ENCODE measurements at regions not wholly inside any gene's neighbourhood (a gene's known extent, or its start where the extent isn't known, plus 50 kb on each side); places are given as distances from the start of the nearest gene placed in this dataset.

DNA sequence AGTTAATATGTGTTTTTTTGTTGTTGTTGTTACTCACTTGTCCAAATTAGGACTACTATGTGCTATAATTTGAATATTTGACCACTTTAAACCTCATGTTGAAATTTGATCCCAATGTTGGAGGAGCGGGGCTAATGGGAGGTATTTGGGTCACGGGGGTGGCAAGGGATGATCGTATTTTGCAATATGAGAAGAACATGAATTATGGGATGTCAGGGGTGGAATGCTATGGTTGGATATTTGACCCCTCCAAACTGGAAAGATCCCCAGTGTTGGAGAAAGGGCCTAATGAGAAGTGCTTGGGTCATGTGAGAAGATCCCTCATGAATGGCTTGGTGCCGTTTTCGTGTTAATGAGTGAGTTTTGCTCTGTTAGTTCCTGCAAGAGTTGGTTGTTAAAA, 119.8 kb downstream of the NUDT12 start:
- no peaks in the 10 kb centered on the region for H3K36me3 ChIP-seq (ENCODE audit: control insufficient read depth, insufficient read depth, low read length)
- H3K4me3 ChIP-seq (ENCODE audit: low read depth, low read length), result no peak overlapping the region
- no peak overlapping the region for H3K9ac ChIP-seq (ENCODE audit: low read depth, low read length)
- no peaks in the 10 kb centered on the region for H3K9me3 ChIP-seq (ENCODE audit: control insufficient read depth, insufficient read depth, low read length)
- H3K4me1 ChIP-seq (ENCODE audit: control insufficient read depth, insufficient read depth, low read length), result no peaks in the 10 kb centered on the region
- H3K27me3 ChIP-seq (ENCODE audit: control insufficient read depth, insufficient read depth, low read length), result no peaks in the 10 kb centered on the region

DNA sequence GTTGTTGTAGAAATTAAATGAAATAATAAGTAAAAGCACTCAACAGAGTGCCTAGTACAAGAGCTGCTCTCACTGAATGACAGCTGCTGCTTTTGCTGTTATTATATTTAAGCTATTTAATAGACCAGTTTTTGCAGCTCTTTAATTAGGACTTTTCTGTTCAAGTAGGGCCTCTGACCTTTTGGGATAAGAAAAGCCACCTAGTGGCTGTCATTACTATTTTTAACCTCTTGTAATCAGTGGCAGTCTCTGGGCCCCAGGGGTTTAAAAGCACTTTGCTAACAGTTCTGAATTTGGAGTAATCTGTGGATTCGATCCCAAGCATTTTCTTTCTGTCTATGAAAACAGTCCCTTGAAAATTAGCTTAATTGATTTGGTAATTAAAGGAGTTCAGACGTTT, 121.1 kb downstream of the NUDT12 start:
- H3K4me3 ChIP-seq (ENCODE audit: low read depth, low read length), result no peak overlapping the region

DNA sequence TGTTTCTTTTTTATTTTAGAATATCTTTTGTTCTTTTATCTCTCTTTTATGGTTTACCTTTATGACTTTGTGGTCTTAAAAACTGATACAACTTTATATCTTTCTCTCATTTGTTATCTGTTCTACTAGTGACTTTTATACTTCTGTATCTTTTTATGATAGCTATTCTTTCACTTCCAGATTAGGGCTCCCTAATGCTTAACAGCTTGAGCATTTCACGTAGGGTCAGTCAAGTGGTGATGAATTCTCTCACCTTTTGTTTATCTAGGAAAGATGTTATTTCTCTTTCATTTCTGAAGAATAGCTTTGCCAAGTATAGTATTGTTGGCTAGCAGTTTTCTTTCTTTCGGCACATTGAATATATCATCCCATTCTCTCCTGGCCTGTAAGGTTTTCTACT, 123.6 kb downstream of the NUDT12 start:
- H3K4me3 ChIP-seq (ENCODE audit: low read depth, low read length), result no peak overlapping the region
- no peaks in the 10 kb centered on the region for H3K36me3 ChIP-seq (ENCODE audit: control insufficient read depth, insufficient read depth, low read length)
- no peak overlapping the region for H3K9ac ChIP-seq (ENCODE audit: low read depth, low read length)
- no peaks in the 10 kb centered on the region for H3K9me3 ChIP-seq (ENCODE audit: control insufficient read depth, insufficient read depth, low read length)
- no peaks in the 10 kb centered on the region for H3K4me1 ChIP-seq (ENCODE audit: control insufficient read depth, insufficient read depth, low read length)
- H3K27me3 ChIP-seq (ENCODE audit: control insufficient read depth, insufficient read depth, low read length), result no peaks in the 10 kb centered on the region

More for the DNA sequence above, 121.1 kb downstream of the NUDT12 start:
- H3K9me3 ChIP-seq (ENCODE audit: control insufficient read depth, insufficient read depth, low read length), result no peaks in the 10 kb centered on the region
- no peaks in the 10 kb centered on the region for H3K36me3 ChIP-seq (ENCODE audit: control insufficient read depth, insufficient read depth, low read length)
- no peak overlapping the region for H3K9ac ChIP-seq (ENCODE audit: low read depth, low read length)
- H3K27me3 ChIP-seq (ENCODE audit: control insufficient read depth, insufficient read depth, low read length), result no peaks in the 10 kb centered on the region
- H3K4me1 ChIP-seq (ENCODE audit: control insufficient read depth, insufficient read depth, low read length), result no peaks in the 10 kb centered on the region

DNA sequence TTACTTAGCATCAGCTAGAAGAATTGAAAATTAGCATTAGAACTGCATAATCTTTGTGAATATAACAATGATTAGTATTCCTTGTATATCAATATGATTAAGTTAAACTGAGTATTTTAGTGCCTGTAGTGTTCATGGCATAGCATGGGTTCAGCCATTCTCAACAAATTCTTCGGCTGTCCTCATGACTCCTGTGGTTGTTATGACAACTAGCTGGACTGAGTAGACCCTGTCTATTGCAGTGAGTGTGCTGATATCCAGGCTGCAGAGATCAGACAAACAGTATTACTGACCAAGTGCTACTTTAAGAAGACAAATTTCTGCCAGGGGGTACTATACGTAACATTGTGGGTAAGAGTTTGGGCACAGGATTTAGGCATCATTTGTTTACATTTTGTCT, 125.9 kb downstream of the NUDT12 start:
- Histone ChIP-seq H3K4me3 (ENCODE audit: low read depth, low read length) (no peak overlapping the region), H3K36me3 (ENCODE audit: control insufficient read depth, insufficient read depth, low read length) (no peaks in the 10 kb centered on the region), H3K9me3 (ENCODE audit: control insufficient read depth, insufficient read depth, low read length) (no peaks in the 10 kb centered on the region), H3K4me1 (ENCODE audit: control insufficient read depth, insufficient read depth, low read length) (no peaks in the 10 kb centered on the region), H3K27me3 (ENCODE audit: control insufficient read depth, insufficient read depth, low read length) (no peaks in the 10 kb centered on the region), H3K9ac (ENCODE audit: low read depth, low read length) (no peak overlapping the region)

DNA sequence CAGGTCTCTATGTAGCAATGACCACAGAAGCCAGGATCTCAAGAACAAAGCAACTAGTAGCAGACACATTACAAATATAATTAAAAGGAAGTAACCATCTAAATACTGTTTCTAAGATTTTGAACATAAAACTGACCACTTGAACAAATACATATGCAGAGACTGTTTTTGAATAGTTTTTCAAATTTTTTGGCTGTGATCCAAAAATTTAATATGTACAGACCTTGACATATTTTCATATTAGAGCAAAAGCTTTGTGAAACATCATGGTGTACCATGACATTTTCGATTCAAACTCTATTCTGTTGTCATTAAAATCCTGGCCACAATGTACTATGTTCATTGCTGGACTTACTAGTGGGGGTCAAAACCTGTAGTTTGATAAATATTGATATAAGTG, 126.5 kb downstream of the NUDT12 start:
- H3K4me3 ChIP-seq (ENCODE audit: low read depth, low read length), result no peak overlapping the region
- no peaks in the 10 kb centered on the region for H3K9me3 ChIP-seq (ENCODE audit: control insufficient read depth, insufficient read depth, low read length)
- no peaks in the 10 kb centered on the region for H3K36me3 ChIP-seq (ENCODE audit: control insufficient read depth, insufficient read depth, low read length)
- H3K9ac ChIP-seq (ENCODE audit: low read depth, low read length), result no peak overlapping the region
- H3K27me3 ChIP-seq (ENCODE audit: control insufficient read depth, insufficient read depth, low read length), result no peaks in the 10 kb centered on the region
- H3K4me1 ChIP-seq (ENCODE audit: control insufficient read depth, insufficient read depth, low read length), result no peaks in the 10 kb centered on the region

GRCh38 chr5:103435136-103435889, 127.3 kb downstream of the NUDT12 start:
- Histone ChIP-seq H3K27me3 (ENCODE audit: control insufficient read depth, insufficient read depth, low read length) (no peaks in the 10 kb centered on the region), H3K4me3 (ENCODE audit: low read depth, low read length) (no peak overlapping the region), H3K4me1 (ENCODE audit: control insufficient read depth, insufficient read depth, low read length) (no peaks in the 10 kb centered on the region), H3K9ac (ENCODE audit: low read depth, low read length) (no peak overlapping the region), H3K36me3 (ENCODE audit: control insufficient read depth, insufficient read depth, low read length) (no peaks in the 10 kb centered on the region), H3K9me3 (ENCODE audit: control insufficient read depth, insufficient read depth, low read length) (no peaks in the 10 kb centered on the region)

- no peak overlapping the region for H3K4me3 ChIP-seq (ENCODE audit: low read depth, low read length)
- H3K4me1 ChIP-seq (ENCODE audit: control insufficient read depth, insufficient read depth, low read length), result no peaks in the 10 kb centered on the region
- H3K9ac ChIP-seq (ENCODE audit: low read depth, low read length), result no peak overlapping the region
- no peaks in the 10 kb centered on the region for H3K36me3 ChIP-seq (ENCODE audit: control insufficient read depth, insufficient read depth, low read length)
- no peaks in the 10 kb centered on the region for H3K27me3 ChIP-seq (ENCODE audit: control insufficient read depth, insufficient read depth, low read length)
- no peaks in the 10 kb centered on the region for H3K9me3 ChIP-seq (ENCODE audit: control insufficient read depth, insufficient read depth, low read length)
Observed at GRCh38 chr5:103434057-103434456, 128.5 kb downstream of the NUDT12 start.

- H3K4me3 ChIP-seq (ENCODE audit: low read depth, low read length), result no peak overlapping the region
- H3K27me3 ChIP-seq (ENCODE audit: control insufficient read depth, insufficient read depth, low read length), result no peaks in the 10 kb centered on the region
- no peaks in the 10 kb centered on the region for H3K36me3 ChIP-seq (ENCODE audit: control insufficient read depth, insufficient read depth, low read length)
- H3K9me3 ChIP-seq (ENCODE audit: control insufficient read depth, insufficient read depth, low read length), result no peaks in the 10 kb centered on the region
- no peak overlapping the region for H3K9ac ChIP-seq (ENCODE audit: low read depth, low read length)
- H3K4me1 ChIP-seq (ENCODE audit: control insufficient read depth, insufficient read depth, low read length), result no peaks in the 10 kb centered on the region
Observed at GRCh38 chr5:103433211-103433610, 129.4 kb downstream of the NUDT12 start.

DNA sequence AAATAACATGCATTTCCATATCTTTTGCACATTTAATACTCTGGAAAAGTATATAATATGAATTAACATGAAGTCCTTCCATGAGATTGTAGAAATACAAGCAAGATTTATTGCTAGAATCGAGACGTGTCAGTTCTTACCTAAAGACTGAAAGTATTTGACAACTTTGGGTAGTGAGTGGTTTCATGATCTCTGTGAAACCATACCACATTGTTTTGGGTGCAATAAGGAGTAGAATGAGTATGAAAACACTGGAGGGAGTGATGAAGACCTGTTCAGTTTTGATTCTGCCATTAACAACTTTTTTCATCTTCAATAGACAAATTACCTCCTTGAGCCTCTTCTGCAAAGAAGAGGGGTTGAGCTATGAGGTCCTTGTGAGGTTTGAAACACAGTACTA, 133.7 kb downstream of the NUDT12 start:
- no peak overlapping the region for H3K4me3 ChIP-seq (ENCODE audit: low read depth, low read length)
- H3K4me1 ChIP-seq (ENCODE audit: control insufficient read depth, insufficient read depth, low read length), result no peaks in the 10 kb centered on the region
- no peaks in the 10 kb centered on the region for H3K9me3 ChIP-seq (ENCODE audit: control insufficient read depth, insufficient read depth, low read length)
- no peak overlapping the region for H3K9ac ChIP-seq (ENCODE audit: low read depth, low read length)
- H3K27me3 ChIP-seq (ENCODE audit: control insufficient read depth, insufficient read depth, low read length), result no peaks in the 10 kb centered on the region
- no peaks in the 10 kb centered on the region for H3K36me3 ChIP-seq (ENCODE audit: control insufficient read depth, insufficient read depth, low read length)

DNA sequence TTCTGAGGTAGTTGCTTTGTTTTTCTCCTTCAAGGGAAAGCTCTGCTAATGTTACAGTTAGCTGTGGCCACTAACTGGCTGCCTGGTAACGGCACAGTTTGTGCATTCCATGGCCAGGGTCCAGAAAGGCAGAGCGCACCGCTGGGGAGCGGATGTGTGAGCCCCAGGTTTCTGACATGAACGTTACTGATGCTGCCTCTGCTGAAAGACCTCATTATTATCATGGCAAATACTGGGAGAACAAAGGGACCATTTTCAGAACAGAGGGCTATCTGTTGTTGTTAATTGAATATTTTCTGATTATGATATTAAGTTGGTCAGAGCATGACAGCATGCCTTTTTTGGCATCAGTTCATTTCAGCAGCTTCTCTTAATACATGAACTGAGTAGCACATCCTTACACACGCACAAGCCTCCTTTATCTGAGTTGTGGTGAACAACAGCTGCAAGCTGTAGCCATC, 134.1 kb downstream of the NUDT12 start:
- Histone ChIP-seq H3K9me3 (ENCODE audit: control insufficient read depth, insufficient read depth, low read length) (no peaks in the 10 kb centered on the region), H3K9ac (ENCODE audit: low read depth, low read length) (no peak overlapping the region), H3K36me3 (ENCODE audit: control insufficient read depth, insufficient read depth, low read length) (no peaks in the 10 kb centered on the region), H3K4me1 (ENCODE audit: control insufficient read depth, insufficient read depth, low read length) (no peaks in the 10 kb centered on the region), H3K4me3 (ENCODE audit: low read depth, low read length) (no peak overlapping the region), H3K27me3 (ENCODE audit: control insufficient read depth, insufficient read depth, low read length) (no peaks in the 10 kb centered on the region)

DNA sequence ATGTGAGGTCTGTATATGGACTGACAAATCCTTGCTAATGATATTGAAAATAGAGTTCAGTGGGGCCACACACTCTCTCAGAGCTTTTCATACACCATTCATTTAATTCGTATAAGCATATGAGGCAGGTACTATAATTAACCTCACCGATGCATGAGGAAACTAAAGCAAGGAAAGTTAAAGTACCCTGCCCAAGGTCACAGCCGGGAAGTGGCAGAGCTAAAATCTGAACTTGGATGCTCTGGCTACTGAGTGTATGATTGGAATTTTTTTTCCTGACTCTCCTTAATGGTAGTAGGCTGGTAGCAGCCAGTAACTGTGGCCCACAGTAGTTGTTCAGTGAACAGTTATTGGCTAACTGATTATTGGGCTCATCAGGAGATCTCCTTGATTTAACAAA, 135.3 kb downstream of the NUDT12 start:
- no peaks in the 10 kb centered on the region for H3K27me3 ChIP-seq (ENCODE audit: control insufficient read depth, insufficient read depth, low read length)
- no peak overlapping the region for H3K9ac ChIP-seq (ENCODE audit: low read depth, low read length)
- no peaks in the 10 kb centered on the region for H3K9me3 ChIP-seq (ENCODE audit: control insufficient read depth, insufficient read depth, low read length)
- H3K36me3 ChIP-seq (ENCODE audit: control insufficient read depth, insufficient read depth, low read length), result no peaks in the 10 kb centered on the region
- H3K4me3 ChIP-seq (ENCODE audit: low read depth, low read length), result no peak overlapping the region
- H3K4me1 ChIP-seq (ENCODE audit: control insufficient read depth, insufficient read depth, low read length), result no peaks in the 10 kb centered on the region

- Histone ChIP-seq H3K4me1 (ENCODE audit: control insufficient read depth, insufficient read depth, low read length) (no peaks in the 10 kb centered on the region), H3K36me3 (ENCODE audit: control insufficient read depth, insufficient read depth, low read length) (no peaks in the 10 kb centered on the region), H3K9me3 (ENCODE audit: control insufficient read depth, insufficient read depth, low read length) (no peaks in the 10 kb centered on the region), H3K4me3 (ENCODE audit: low read depth, low read length) (no peak overlapping the region), H3K9ac (ENCODE audit: low read depth, low read length) (no peak overlapping the region), H3K27me3 (ENCODE audit: control insufficient read depth, insufficient read depth, low read length) (no peaks in the 10 kb centered on the region)
Observed at GRCh38 chr5:103425686-103426454, 136.7 kb downstream of the NUDT12 start.

Measured in iPS-15b (cell line).